Ishikawa (cell line): ENCODE measurements at regions not wholly inside any gene's neighbourhood (a gene's known extent, or its start where the extent isn't known, plus 50 kb on each side); places are given as distances from the start of the nearest gene placed in this dataset.

ENCODE experiments used
- CEBPB ChIP-seq: IDR thresholded peaks from 2 replicates; pipeline ENCODE4 v1.6.1; 2012
- CREB1 ChIP-seq: IDR thresholded peaks from 2 replicates; pipeline ENCODE4 v1.6.1; 2012; ENCODE audit warnings: low read depth
- EGR1 ChIP-seq: IDR thresholded peaks from 2 replicates; pipeline ENCODE4 v1.6.1; 2012
- EP300 ChIP-seq: IDR thresholded peaks from 2 replicates; pipeline ENCODE4 v1.6.1; 2012; ENCODE audit warnings: borderline replicate concordance
- FOXM1 ChIP-seq: IDR thresholded peaks from 2 replicates; pipeline ENCODE4 v1.6.1; 2012; ENCODE audit warnings: low read depth, borderline replicate concordance
- MAX ChIP-seq: IDR thresholded peaks from 2 replicates; pipeline ENCODE4 v1.6.1; 2012
- NFIC ChIP-seq: IDR thresholded peaks from 2 replicates; pipeline ENCODE4 v1.6.1; 2012
- RAD21 ChIP-seq: IDR thresholded peaks from 2 replicates; pipeline ENCODE4 v1.6.1; 2012; ENCODE audit warnings: low read depth
- REST ChIP-seq: IDR thresholded peaks from 2 replicates; pipeline ENCODE4 v1.6.1; 2012; ENCODE audit warnings: low read depth, mild to moderate bottlenecking
- TAF1 ChIP-seq: IDR thresholded peaks from 2 replicates; pipeline ENCODE4 v1.6.1; 2012; ENCODE audit warnings: low read depth, mild to moderate bottlenecking
- TCF12 ChIP-seq: IDR thresholded peaks from 2 replicates; pipeline ENCODE4 v1.6.1; 2012; ENCODE audit warnings: low read depth
- TEAD4 ChIP-seq: IDR thresholded peaks from 2 replicates; pipeline ENCODE4 v1.6.1; 2012
- USF1 ChIP-seq: IDR thresholded peaks from 2 replicates; pipeline ENCODE4 v1.6.1; 2012
- YY1 ChIP-seq: IDR thresholded peaks from 2 replicates; pipeline ENCODE4 v1.6.1; 2012; ENCODE audit warnings: low read depth
- ZBTB7A ChIP-seq: IDR thresholded peaks from 2 replicates; pipeline ENCODE4 v1.6.1; 2012; ENCODE audit warnings: low read depth

GRCh38 chr1:222031318-222031717 lies 289.4 kb upstream of the DUSP10 start:
- no peak for TF ChIP-seq RAD21
- TF ChIP-seq MAX: no peak
- no peak for TF ChIP-seq EP300
- no peak for TF ChIP-seq USF1
- TF ChIP-seq EGR1: no peak
- TF ChIP-seq CREB1: no peak

- TF ChIP-seq RAD21 (no peak), NFIC (no peak), USF1 (no peak), TCF12 (no peak), EP300 (no peak), CEBPB (no peak), TEAD4 (no peak), YY1 (no peak), TAF1 (no peak), EGR1 (no peak), ZBTB7A (no peak), MAX (no peak), REST (no peak), CREB1 (no peak), FOXM1 (no peak)
Measured at GRCh38 chr1:222028676-222029075, 286.8 kb upstream of the DUSP10 start.

GRCh38 chr1:222028116-222028515 lies 286.2 kb upstream of the DUSP10 start:
- no peak for TF ChIP-seq EP300
- no peak for TF ChIP-seq CREB1
- TF ChIP-seq RAD21: no peak
- no peak for TF ChIP-seq TCF12
- TF ChIP-seq YY1: no peak
- no peak for TF ChIP-seq REST
- no peak for TF ChIP-seq MAX
- no peak for TF ChIP-seq CEBPB
- TF ChIP-seq USF1: no peak
- no peak for TF ChIP-seq ZBTB7A
- TF ChIP-seq FOXM1: no peak
- TF ChIP-seq NFIC: no peak
- TF ChIP-seq TEAD4: no peak
- no peak for TF ChIP-seq TAF1
- no peak for TF ChIP-seq EGR1

GRCh38 chr1:222026280-222026679 lies 284.4 kb upstream of the DUSP10 start:
- no peak for TF ChIP-seq USF1
- TF ChIP-seq EP300: no peak
- TF ChIP-seq FOXM1: no peak
- no peak for TF ChIP-seq REST
- TF ChIP-seq YY1: no peak
- no peak for TF ChIP-seq RAD21
- TF ChIP-seq ZBTB7A: no peak
- TF ChIP-seq NFIC: no peak
- TF ChIP-seq CEBPB: no peak
- TF ChIP-seq CREB1: no peak
- TF ChIP-seq EGR1: no peak
- no peak for TF ChIP-seq TAF1
- no peak for TF ChIP-seq TCF12
- no peak for TF ChIP-seq MAX
- no peak for TF ChIP-seq TEAD4
